ENCODE measurements at regions not wholly inside any gene's neighbourhood (a gene's known extent, or its start where the extent isn't known, plus 50 kb on each side); places are given as distances from the start of the nearest gene placed in this dataset.

- ChIA-PET CTCF (ENCODE audit: unreplicated experiment) (no interaction called here), POLR2A (no interaction called here)
- Histone ChIP-seq H3K79me2 (ENCODE audit: insufficient read depth, low read depth, low read length) (no peaks in the 10 kb centered on the region), H3K9me2 (ENCODE audit: insufficient read depth, low read length) (no peaks in the 10 kb centered on the region), H2AFZ (ENCODE audit: low read length) (no peak overlapping the region), H3K4me2 (ENCODE audit: low read length) (no peak overlapping the region), H3K36me3 (ENCODE audit: insufficient read depth, low read length) (no peaks in the 10 kb centered on the region), H3K9me3 (ENCODE audit: low read length) (0 out of 2 replicates have a peak, but pooled peaks cover 5% of the 10 kb centered on the region), H4K20me1 (ENCODE audit: insufficient read depth, low read length) (no peaks in the 10 kb centered on the region), H3K4me3 (ENCODE audit: low read depth, low read length, poor library complexity, severe bottlenecking) (no peak overlapping the region), H3K27ac (ENCODE audit: low read depth, low read length, poor library complexity, severe bottlenecking) (no peak overlapping the region), H3K4me1 (ENCODE audit: insufficient read depth, low read length, poor library complexity, severe bottlenecking) (no peaks in the 10 kb centered on the region)
- BruUV-seq (replicated peaks): no TSS peak
- no peak for DNase-seq (ENCODE audit: low spot score)
- intact Hi-C loops (cut with micrococcal nuclease; ENCODE audit: unreplicated experiment): no loop called here
- TF ChIP-seq EZH2phosphoT487 (IDR thresholded peaks at IDR 0.05; ENCODE audit: borderline replicate concordance, low read depth, low read length) (no peak), CTCF (conservative IDR thresholded peaks at IDR 0.05; ENCODE audit: low read length) (no peak)
Measured at GRCh38 chr4:63524764-63525163, 884.5 kb downstream of the TECRL start.

- TF ChIP-seq CTCF (conservative IDR thresholded peaks at IDR 0.05; ENCODE audit: low read length): no peak
- no peak for TF ChIP-seq EZH2phosphoT487 (IDR thresholded peaks at IDR 0.05; ENCODE audit: borderline replicate concordance, low read depth, low read length)
- Histone ChIP-seq H3K4me2 (ENCODE audit: low read length) (no peak overlapping the region), H3K4me1 (ENCODE audit: insufficient read depth, low read length, poor library complexity, severe bottlenecking) (no peaks in the 10 kb centered on the region), H4K20me1 (ENCODE audit: insufficient read depth, low read length) (no peaks in the 10 kb centered on the region), H3K9me2 (ENCODE audit: insufficient read depth, low read length) (no peaks in the 10 kb centered on the region), H3K4me3 (ENCODE audit: low read depth, low read length, poor library complexity, severe bottlenecking) (no peak overlapping the region), H3K79me2 (ENCODE audit: insufficient read depth, low read depth, low read length) (no peaks in the 10 kb centered on the region), H3K9me3 (ENCODE audit: low read length) (0 out of 2 replicates have a peak, but pooled peaks cover 5% of the 10 kb centered on the region), H3K27ac (ENCODE audit: low read depth, low read length, poor library complexity, severe bottlenecking) (no peak overlapping the region), H2AFZ (ENCODE audit: low read length) (no peak overlapping the region), H3K36me3 (ENCODE audit: insufficient read depth, low read length) (no peaks in the 10 kb centered on the region)
- ChIA-PET POLR2A (no interaction called here), CTCF (ENCODE audit: unreplicated experiment) (no interaction called here)
- intact Hi-C loops (cut with micrococcal nuclease; ENCODE audit: unreplicated experiment): no loop called here
- BruUV-seq (replicated peaks): no TSS peak
- DNase-seq (ENCODE audit: low spot score): no peak
Measured at GRCh38 chr4:63505714-63506460, 903.4 kb downstream of the TECRL start.

GRCh38 chr4:63493265-63493664, 916.0 kb downstream of the TECRL start:
- Histone ChIP-seq H3K4me2 (ENCODE audit: low read length) (no peak overlapping the region), H2AFZ (ENCODE audit: low read length) (no peak overlapping the region), H3K79me2 (ENCODE audit: insufficient read depth, low read depth, low read length) (no peaks in the 10 kb centered on the region), H3K9me2 (ENCODE audit: insufficient read depth, low read length) (no peaks in the 10 kb centered on the region), H3K27ac (ENCODE audit: low read depth, low read length, poor library complexity, severe bottlenecking) (no peak overlapping the region), H3K36me3 (ENCODE audit: insufficient read depth, low read length) (no peaks in the 10 kb centered on the region), H3K4me1 (ENCODE audit: insufficient read depth, low read length, poor library complexity, severe bottlenecking) (no peaks in the 10 kb centered on the region), H4K20me1 (ENCODE audit: insufficient read depth, low read length) (no peaks in the 10 kb centered on the region), H3K9me3 (ENCODE audit: low read length) (no peaks in the 10 kb centered on the region), H3K4me3 (ENCODE audit: low read depth, low read length, poor library complexity, severe bottlenecking) (no peak overlapping the region)
- no peak for DNase-seq (ENCODE audit: low spot score)
- ChIA-PET CTCF (ENCODE audit: unreplicated experiment) (no interaction called here), POLR2A (no interaction called here)
- intact Hi-C loops (cut with micrococcal nuclease; ENCODE audit: unreplicated experiment): no loop called here
- BruUV-seq (replicated peaks): no TSS peak
- TF ChIP-seq EZH2phosphoT487 (IDR thresholded peaks at IDR 0.05; ENCODE audit: borderline replicate concordance, low read depth, low read length) (no peak), CTCF (conservative IDR thresholded peaks at IDR 0.05; ENCODE audit: low read length) (no peak)

All from OCI-LY7 (cell line).